Lower leg skin (tissue), 3 donors: ENCODE measurements at regions not wholly inside any gene's neighbourhood (a gene's known extent, or its start where the extent isn't known, plus 50 kb on each side); places are given as distances from the start of the nearest gene placed in this dataset.

ENCODE experiments used
- POLR2A ChIP-seq, 2 donors: fragments of 450-650 bp; IDR thresholded peaks; one replicate each; pipeline ENCODE4 v1.6.1; 2016 to 2017; ENCODE audit warnings: antibody characterized with exemption in 2 of 2, mild to moderate bottlenecking in 1 of 2, moderate library complexity in 1 of 2
- TF ChIP-seq, protein P1 (sequence below), 3 donors: fragments of 450-650 bp; IDR thresholded peaks; one replicate each; pipeline ENCODE4 v1.5.1; 2016; ENCODE audit warnings: antibody characterized with exemption in 3 of 3, mild to moderate bottlenecking in 3 of 3, moderate library complexity in 2 of 3

DNA sequence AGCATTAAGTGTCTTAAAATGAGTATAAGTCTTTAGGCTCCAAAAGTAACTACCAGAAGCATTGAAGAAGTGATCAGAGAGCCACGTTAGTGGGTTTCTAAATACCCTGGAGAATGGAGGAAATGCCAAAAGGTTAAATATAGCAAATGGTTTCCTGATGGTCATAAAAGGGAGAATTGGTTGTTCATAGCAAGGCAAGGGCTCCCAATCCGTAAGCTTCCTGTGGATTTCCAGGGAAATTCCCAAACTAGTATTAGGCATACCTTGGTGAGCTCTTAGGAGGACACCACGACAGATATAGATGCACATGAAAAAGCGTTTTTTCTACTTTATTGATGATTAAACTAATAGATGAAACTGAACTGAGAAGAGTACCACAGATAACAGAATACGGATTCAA, 410.9 kb downstream of the FOXO1 start:
- TF ChIP-seq, protein P1, sequence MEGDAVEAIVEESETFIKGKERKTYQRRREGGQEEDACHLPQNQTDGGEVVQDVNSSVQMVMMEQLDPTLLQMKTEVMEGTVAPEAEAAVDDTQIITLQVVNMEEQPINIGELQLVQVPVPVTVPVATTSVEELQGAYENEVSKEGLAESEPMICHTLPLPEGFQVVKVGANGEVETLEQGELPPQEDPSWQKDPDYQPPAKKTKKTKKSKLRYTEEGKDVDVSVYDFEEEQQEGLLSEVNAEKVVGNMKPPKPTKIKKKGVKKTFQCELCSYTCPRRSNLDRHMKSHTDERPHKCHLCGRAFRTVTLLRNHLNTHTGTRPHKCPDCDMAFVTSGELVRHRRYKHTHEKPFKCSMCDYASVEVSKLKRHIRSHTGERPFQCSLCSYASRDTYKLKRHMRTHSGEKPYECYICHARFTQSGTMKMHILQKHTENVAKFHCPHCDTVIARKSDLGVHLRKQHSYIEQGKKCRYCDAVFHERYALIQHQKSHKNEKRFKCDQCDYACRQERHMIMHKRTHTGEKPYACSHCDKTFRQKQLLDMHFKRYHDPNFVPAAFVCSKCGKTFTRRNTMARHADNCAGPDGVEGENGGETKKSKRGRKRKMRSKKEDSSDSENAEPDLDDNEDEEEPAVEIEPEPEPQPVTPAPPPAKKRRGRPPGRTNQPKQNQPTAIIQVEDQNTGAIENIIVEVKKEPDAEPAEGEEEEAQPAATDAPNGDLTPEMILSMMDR (IDR thresholded peaks at IDR 0.05) = no peak
- no peak for TF ChIP-seq POLR2A (IDR thresholded peaks at IDR 0.05)
